Lower lobe of right lung (tissue), 2 donors: ENCODE measurements at regions not wholly inside any gene's neighbourhood (a gene's known extent, or its start where the extent isn't known, plus 50 kb on each side); places are given as distances from the start of the nearest gene placed in this dataset.
"Not testable (repeated sequence)": the region's sequence is repeated elsewhere in the genome, so short reads cannot be mapped to it uniquely, and the experiment has no call there.

Experiments used
- ATAC-seq, 2 donors: fragments of 200-7000 bp; cut with Tn5 transposase; one replicate each; pipeline ENCODE4 v1.9.1; 2020 to 2022; ENCODE audit warnings: mild to moderate bottlenecking in 2 of 2, moderate library complexity in 2 of 2
- DNase-seq: peaks from one replicate; pipeline ENCODE4 v3.0.0-alpha.2; 2020
- H3K27ac ChIP-seq: fragments of 200-600 bp; one replicate; pipeline ENCODE4 v1.8.0; 2022
- H3K27me3 ChIP-seq: fragments of 200-600 bp; one replicate; pipeline ENCODE4 v1.8.0; 2022; ENCODE audit warnings: low read depth
- H3K36me3 ChIP-seq: fragments of 200-600 bp; one replicate; pipeline ENCODE4 v1.8.0; 2022; ENCODE audit warnings: mild to moderate bottlenecking
- H3K4me1 ChIP-seq: fragments of 200-600 bp; one replicate; pipeline ENCODE4 v1.8.0; 2022
- H3K4me3 ChIP-seq: fragments of 200-600 bp; one replicate; pipeline ENCODE4 v1.8.0; 2022; ENCODE audit warnings: mild to moderate bottlenecking
- H3K9me3 ChIP-seq: fragments of 200-600 bp; one replicate; pipeline ENCODE4 v1.8.0; 2022
- intact Hi-C: fragments of 100-400 bp; cut with DNase I; formaldehyde crosslinking; loops from one replicate; pipeline ENCODE4 v1.11.0; 2022
- TF ChIP-seq, protein P1 (sequence below): fragments of 200-600 bp; IDR thresholded peaks from one replicate; pipeline ENCODE4 v1.8.0; 2022; ENCODE audit warnings: antibody characterized with exemption, mild to moderate bottlenecking
- donor health status: DM: no; HTN: yes; CAD: no; lungs with severe emphysema.

DNA sequence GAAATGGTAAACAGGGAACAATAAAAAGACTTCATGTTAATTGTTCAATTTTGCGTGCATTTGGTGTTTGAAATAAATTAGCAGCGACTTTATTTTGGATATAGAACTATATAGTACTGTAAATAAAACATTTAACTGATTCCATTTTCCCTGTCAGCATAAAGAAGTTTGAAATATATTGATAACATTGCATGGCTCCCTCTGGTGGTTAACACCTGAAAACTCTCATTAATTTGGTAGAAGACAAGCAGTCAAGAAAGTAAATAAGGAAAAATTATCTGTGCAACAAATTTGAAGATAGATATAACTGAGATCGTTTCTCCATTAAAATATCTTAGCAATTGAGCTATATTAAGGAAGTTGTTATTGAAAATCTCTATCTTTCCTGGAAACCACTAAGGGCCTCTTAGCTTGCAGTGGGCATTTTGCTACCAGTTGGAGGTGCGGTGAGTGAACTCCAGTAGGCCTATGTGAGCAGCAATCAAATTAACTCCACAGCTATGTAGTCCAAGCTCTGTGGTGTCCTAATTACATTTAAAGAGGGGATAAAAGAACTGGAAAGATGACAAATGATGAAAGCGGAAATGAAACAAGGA lies 435.7 kb upstream of the FKBP1C start:
- no peak overlapping the region for H3K4me3 ChIP-seq
- intact Hi-C loops, result no loop called here
- ATAC-seq, result no peak
- no peaks in the 10 kb centered on the region for H3K27me3 ChIP-seq
- TF ChIP-seq, protein P1, sequence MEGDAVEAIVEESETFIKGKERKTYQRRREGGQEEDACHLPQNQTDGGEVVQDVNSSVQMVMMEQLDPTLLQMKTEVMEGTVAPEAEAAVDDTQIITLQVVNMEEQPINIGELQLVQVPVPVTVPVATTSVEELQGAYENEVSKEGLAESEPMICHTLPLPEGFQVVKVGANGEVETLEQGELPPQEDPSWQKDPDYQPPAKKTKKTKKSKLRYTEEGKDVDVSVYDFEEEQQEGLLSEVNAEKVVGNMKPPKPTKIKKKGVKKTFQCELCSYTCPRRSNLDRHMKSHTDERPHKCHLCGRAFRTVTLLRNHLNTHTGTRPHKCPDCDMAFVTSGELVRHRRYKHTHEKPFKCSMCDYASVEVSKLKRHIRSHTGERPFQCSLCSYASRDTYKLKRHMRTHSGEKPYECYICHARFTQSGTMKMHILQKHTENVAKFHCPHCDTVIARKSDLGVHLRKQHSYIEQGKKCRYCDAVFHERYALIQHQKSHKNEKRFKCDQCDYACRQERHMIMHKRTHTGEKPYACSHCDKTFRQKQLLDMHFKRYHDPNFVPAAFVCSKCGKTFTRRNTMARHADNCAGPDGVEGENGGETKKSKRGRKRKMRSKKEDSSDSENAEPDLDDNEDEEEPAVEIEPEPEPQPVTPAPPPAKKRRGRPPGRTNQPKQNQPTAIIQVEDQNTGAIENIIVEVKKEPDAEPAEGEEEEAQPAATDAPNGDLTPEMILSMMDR, result peak; percentile 56
- H3K9me3 ChIP-seq, result no peaks in the 10 kb centered on the region
- no peaks in the 10 kb centered on the region for H3K4me1 ChIP-seq
- no peaks in the 10 kb centered on the region for H3K36me3 ChIP-seq
- no peak overlapping the region for H3K27ac ChIP-seq
- no peak for DNase-seq

DNA sequence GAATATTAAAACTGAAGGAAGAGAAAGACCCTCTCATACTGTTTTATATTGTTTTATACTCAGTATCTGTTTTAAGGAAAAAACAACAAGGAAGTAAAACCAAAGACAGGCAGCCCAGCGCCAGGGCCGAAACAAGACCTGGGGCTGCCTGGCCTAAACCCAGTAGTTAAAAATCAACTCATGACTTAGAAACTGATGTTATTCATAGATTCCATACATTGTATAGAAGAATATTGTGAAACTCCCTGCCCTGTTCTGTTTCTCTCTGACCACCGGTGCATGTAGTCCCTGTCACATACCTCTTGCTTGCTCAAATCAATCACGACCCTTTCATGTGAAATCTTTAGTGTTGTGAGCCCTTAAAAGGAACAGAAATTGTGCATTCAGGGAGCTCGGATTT lies 445.1 kb upstream of the FKBP1C start:
- H3K27me3 ChIP-seq, result not testable (repeated sequence)

DNA sequence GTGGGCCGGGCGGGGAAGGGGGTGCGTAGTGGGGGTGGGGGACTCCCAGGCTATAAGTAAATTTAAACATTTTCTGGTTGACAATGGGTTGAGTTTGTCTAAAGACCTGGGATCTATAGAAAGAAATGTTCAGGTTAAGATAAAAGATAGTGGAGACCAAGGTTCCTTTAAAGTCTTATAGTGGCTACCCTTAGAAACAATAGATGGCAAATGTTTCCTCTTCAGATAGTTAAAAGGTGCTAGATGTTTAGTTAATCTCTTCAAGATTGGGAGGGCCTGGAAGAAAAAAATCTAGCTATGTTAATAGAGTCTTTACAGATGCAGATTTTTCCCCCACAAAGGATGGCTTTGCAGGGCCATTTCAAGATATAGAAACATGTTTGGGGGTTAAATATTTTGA lies 446.4 kb upstream of the FKBP1C start:
- TF ChIP-seq, protein P1, result no peak
- H3K27ac ChIP-seq, result no peak overlapping the region
- no peaks in the 10 kb centered on the region for H3K9me3 ChIP-seq
- H3K27me3 ChIP-seq, result no peaks in the 10 kb centered on the region
- no peak for DNase-seq
- intact Hi-C loops, result no loop called here
- no peaks in the 10 kb centered on the region for H3K36me3 ChIP-seq
- H3K4me3 ChIP-seq, result no peak overlapping the region
- H3K4me1 ChIP-seq, result no peaks in the 10 kb centered on the region
- no peak for ATAC-seq

More for the DNA sequence above, 445.1 kb upstream of the FKBP1C start:
- H3K4me1 ChIP-seq, ATAC-seq, H3K27ac ChIP-seq, H3K9me3 ChIP-seq, H3K4me3 ChIP-seq, intact Hi-C loops, DNase-seq, H3K36me3 ChIP-seq: not testable (repeated sequence)

DNA sequence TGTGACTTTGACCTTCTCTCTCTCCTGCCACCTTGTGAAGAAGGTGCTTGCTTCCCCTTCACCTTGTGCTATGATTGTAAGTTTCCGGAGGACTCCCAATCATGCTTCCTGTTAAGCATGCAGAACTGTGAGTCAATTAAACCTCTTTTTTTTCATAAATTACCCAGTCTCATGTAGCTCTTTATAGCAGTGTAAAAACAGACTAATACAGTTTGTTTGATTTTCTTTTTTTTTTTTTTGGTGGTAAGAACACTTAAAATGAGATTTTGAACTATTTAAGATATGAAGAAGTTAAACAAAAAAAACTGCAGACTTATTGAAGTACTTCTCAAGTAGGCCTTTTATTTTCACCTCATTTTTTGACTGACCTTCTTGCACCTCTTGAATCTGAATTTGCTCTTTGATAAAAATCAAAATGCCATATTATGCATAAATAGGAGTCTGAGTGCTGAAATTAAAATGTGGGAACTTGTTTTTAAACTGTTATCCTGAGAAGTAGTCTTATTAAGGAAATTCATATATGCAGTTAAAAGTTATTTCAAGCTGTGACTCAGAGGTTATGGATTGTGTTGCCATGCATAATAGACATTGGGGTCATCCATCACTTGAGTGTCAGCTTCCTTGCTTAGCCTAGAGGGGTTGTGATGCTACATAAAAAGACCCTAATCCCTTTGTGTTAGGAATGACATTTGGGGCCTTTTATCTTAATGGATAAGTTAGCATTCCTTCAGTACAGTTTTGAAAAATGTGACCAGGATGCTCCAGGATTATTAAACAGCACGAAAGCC lies 447.9 kb upstream of the FKBP1C start:
- no peaks in the 10 kb centered on the region for H3K4me1 ChIP-seq
- no peaks in the 10 kb centered on the region for H3K27me3 ChIP-seq
- TF ChIP-seq, protein P1, result no peak
- no peaks in the 10 kb centered on the region for H3K36me3 ChIP-seq
- ATAC-seq (peak in 1 of 2 donors; percentile 73), DNase-seq (no peak)
- intact Hi-C loops, result no loop called here
- H3K27ac ChIP-seq, result no peak overlapping the region
- no peaks in the 10 kb centered on the region for H3K9me3 ChIP-seq
- no peak overlapping the region for H3K4me3 ChIP-seq

DNA sequence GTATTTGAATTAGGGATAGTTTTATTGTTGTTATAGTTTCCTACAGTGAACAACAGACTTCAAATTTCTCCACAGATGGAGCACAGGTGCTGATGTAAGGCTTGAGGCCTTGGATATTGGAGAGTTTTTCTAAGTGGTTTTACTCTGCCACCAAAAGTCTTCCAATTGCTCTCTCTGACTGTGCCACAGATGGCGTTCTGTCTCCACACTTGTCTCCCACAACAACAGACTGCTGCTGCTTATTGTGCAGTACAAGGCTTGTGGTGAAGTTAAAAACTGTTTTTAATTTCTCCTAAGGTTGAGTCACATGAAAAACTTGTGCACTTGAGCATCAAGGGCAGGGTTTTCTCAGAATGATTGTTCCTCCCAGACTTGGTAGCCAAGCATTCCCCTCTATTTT lies 460.9 kb upstream of the KHDRBS2 start:
- no peak for DNase-seq
- no peaks in the 10 kb centered on the region for H3K27me3 ChIP-seq
- ATAC-seq, result no peak
- TF ChIP-seq, protein P1, result no peak
- intact Hi-C loops, result no loop called here
- H3K9me3 ChIP-seq, result no peaks in the 10 kb centered on the region
- no peak overlapping the region for H3K27ac ChIP-seq
- no peak overlapping the region for H3K4me3 ChIP-seq
- H3K4me1 ChIP-seq, result no peaks in the 10 kb centered on the region
- no peaks in the 10 kb centered on the region for H3K36me3 ChIP-seq

DNA sequence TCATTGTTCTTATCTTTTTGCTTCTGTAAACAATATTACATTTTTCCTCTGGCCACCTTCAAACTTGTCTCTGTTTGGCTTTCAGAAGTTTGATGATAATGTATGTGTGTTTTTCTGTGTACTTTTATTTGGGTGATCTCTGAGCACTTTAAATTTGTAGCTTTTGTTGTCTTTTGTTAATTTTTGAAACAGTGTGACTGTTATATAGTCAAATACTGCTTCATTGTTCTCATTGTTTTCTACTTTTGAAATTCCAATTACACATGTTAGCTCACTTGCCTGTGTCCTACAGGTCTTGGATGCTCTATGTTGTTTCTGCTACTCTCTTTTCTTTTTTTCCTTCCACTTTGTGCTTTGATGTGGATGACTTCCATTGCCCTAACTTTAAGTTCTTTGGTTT lies 460.1 kb upstream of the KHDRBS2 start:
- Histone ChIP-seq H3K9me3 (no peaks in the 10 kb centered on the region), H3K4me1 (no peaks in the 10 kb centered on the region), H3K36me3 (no peaks in the 10 kb centered on the region), H3K27me3 (no peaks in the 10 kb centered on the region), H3K27ac (no peak overlapping the region), H3K4me3 (no peak overlapping the region)
- no peak for ATAC-seq
- intact Hi-C loops, result no loop called here
- DNase-seq, result no peak
- TF ChIP-seq, protein P1, result no peak
